ENCODE measurements at regions not wholly inside any gene's neighbourhood (a gene's known extent, or its start where the extent isn't known, plus 50 kb on each side); places are given as distances from the start of the nearest gene placed in this dataset.
A peak's percentile ranks its signal among the peaks of the same experiment; 100 is the strongest.

DNA sequence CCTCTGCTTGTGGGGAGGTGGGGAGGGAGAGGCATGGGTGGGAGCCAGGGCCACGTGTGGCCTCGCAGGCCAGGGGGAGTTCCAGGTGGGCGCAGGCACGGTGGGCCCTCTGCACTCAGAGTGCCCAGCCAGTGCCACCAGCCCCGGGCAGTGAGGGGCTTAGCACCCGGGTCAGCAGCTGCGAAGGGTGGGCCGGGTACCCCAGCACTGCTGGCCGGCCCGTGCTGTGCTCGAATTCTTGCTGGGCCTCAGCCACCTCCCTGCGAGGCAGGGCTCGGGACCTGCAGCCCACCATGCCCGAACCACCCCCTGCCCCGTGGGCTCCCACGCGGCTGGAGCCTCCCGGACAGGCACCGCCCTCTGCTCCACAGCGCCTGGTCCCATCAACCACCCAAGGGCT lies 1277.2 kb downstream of the JRKL start:
- TF ChIP-seq, protein P1, sequence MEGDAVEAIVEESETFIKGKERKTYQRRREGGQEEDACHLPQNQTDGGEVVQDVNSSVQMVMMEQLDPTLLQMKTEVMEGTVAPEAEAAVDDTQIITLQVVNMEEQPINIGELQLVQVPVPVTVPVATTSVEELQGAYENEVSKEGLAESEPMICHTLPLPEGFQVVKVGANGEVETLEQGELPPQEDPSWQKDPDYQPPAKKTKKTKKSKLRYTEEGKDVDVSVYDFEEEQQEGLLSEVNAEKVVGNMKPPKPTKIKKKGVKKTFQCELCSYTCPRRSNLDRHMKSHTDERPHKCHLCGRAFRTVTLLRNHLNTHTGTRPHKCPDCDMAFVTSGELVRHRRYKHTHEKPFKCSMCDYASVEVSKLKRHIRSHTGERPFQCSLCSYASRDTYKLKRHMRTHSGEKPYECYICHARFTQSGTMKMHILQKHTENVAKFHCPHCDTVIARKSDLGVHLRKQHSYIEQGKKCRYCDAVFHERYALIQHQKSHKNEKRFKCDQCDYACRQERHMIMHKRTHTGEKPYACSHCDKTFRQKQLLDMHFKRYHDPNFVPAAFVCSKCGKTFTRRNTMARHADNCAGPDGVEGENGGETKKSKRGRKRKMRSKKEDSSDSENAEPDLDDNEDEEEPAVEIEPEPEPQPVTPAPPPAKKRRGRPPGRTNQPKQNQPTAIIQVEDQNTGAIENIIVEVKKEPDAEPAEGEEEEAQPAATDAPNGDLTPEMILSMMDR (IDR thresholded peaks at IDR 0.05; ENCODE audit: insufficient read depth, low read length, poor library complexity, severe bottlenecking) = no peak
- no peak for DNase-seq (ENCODE audit: low read depth)
- H3K27me3 ChIP-seq (ENCODE audit: control insufficient read depth, insufficient read depth, low read length) = no peaks in the 10 kb centered on the region
- H3K4me3 ChIP-seq (ENCODE audit: low read depth, low read length) = no peak overlapping the region
- no peaks in the 10 kb centered on the region for H3K36me3 ChIP-seq (ENCODE audit: control insufficient read depth, insufficient read depth, low read length)

DNA sequence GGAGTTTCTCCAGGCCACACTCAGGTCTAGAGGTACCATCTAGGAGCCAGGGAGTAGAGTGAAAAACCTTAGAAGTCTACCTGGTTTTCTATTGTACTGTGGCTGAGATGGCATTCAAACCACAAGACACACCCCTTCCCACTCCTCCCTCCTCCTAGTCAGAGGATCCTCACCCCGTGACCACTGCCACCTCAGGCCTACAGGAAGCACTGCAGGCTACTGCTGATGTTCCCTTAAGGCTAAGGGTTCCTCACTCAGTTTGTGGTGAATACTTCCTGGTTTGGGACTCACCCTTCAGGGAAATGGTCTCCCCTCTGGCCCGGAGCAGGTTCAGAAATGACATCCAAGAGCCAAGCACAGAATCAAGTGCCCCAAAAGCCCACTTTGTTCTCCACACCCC lies 1293.9 kb downstream of the JRKL start:
- TF ChIP-seq, protein P1 (IDR thresholded peaks at IDR 0.05; ENCODE audit: insufficient read depth, low read length, poor library complexity, severe bottlenecking) = peak; percentile 34
- Histone ChIP-seq H3K27me3 (ENCODE audit: control insufficient read depth, insufficient read depth, low read length) (no peaks in the 10 kb centered on the region), H3K4me3 (ENCODE audit: low read depth, low read length) (no peak overlapping the region), H3K36me3 (ENCODE audit: control insufficient read depth, insufficient read depth, low read length) (no peaks in the 10 kb centered on the region)
- DNase-seq (ENCODE audit: low read depth) = peak; percentile 19

- TF ChIP-seq, protein P1 (IDR thresholded peaks at IDR 0.05; ENCODE audit: insufficient read depth, low read length, poor library complexity, severe bottlenecking) = no peak
- Histone ChIP-seq H3K36me3 (ENCODE audit: control insufficient read depth, insufficient read depth, low read length) (no peaks in the 10 kb centered on the region), H3K4me3 (ENCODE audit: low read depth, low read length) (no peak overlapping the region), H3K27me3 (ENCODE audit: control insufficient read depth, insufficient read depth, low read length) (no peaks in the 10 kb centered on the region)
- DNase-seq (ENCODE audit: low read depth) = no peak
Measured at GRCh38 chr11:97684486-97685439, 1295.0 kb downstream of the JRKL start.

- no peaks in the 10 kb centered on the region for H3K27me3 ChIP-seq (ENCODE audit: control insufficient read depth, insufficient read depth, low read length)
- H3K4me3 ChIP-seq (ENCODE audit: low read depth, low read length) = no peak overlapping the region
- TF ChIP-seq, protein P1 (IDR thresholded peaks at IDR 0.05; ENCODE audit: insufficient read depth, low read length, poor library complexity, severe bottlenecking) = no peak
- no peaks in the 10 kb centered on the region for H3K36me3 ChIP-seq (ENCODE audit: control insufficient read depth, insufficient read depth, low read length)
- DNase-seq (ENCODE audit: low read depth) = no peak
Measured at GRCh38 chr11:97685695-97686094, 1295.9 kb downstream of the JRKL start.

GRCh38 chr11:97687111-97687510 lies 1297.3 kb downstream of the JRKL start:
- Histone ChIP-seq H3K27me3 (ENCODE audit: control insufficient read depth, insufficient read depth, low read length) (no peaks in the 10 kb centered on the region), H3K36me3 (ENCODE audit: control insufficient read depth, insufficient read depth, low read length) (no peaks in the 10 kb centered on the region), H3K4me3 (ENCODE audit: low read depth, low read length) (no peak overlapping the region)
- TF ChIP-seq, protein P1 (IDR thresholded peaks at IDR 0.05; ENCODE audit: insufficient read depth, low read length, poor library complexity, severe bottlenecking) = no peak
- no peak for DNase-seq (ENCODE audit: low read depth)
